ENCODE measurements at regions not wholly inside any gene's neighbourhood (a gene's known extent, or its start where the extent isn't known, plus 50 kb on each side); places are given as distances from the start of the nearest gene placed in this dataset.

GRCh38 chr16:72278301-72278700 is 106.3 kb upstream of the PMFBP1 start:
- intact Hi-C loops (cut with DNase I): no loop called here
- no peaks in the 10 kb centered on the region for H3K9me3 ChIP-seq
- no peak overlapping the region for H3K27ac ChIP-seq
- H3K27me3 ChIP-seq (replicated peaks; ENCODE audit: insufficient read depth): no peaks in the 10 kb centered on the region
- no peak for TF ChIP-seq POLR2A (IDR thresholded peaks at IDR 0.05)
- no peak for TF ChIP-seq POLR2AphosphoS5 (IDR thresholded peaks at IDR 0.05)
- no peak for TF ChIP-seq CTCF (IDR thresholded peaks at IDR 0.05)
- no peak overlapping the region for H3K4me3 ChIP-seq
- 95% methylated on average over 3 of the region's 3 CpGs for WGBS
- DNase-seq (ENCODE audit: low spot score): no peak
- no peaks in the 10 kb centered on the region for H3K36me3 ChIP-seq
- no peaks in the 10 kb centered on the region for H3K4me1 ChIP-seq (replicated peaks)

GRCh38 chr16:72277749-72278148 is 105.8 kb upstream of the PMFBP1 start:
- WGBS: 70% methylated on average over 2 of the region's 2 CpGs
- Histone ChIP-seq H3K27ac (no peak overlapping the region), H3K36me3 (no peaks in the 10 kb centered on the region), H3K27me3 (replicated peaks; ENCODE audit: insufficient read depth) (no peaks in the 10 kb centered on the region), H3K4me3 (no peak overlapping the region), H3K4me1 (replicated peaks) (no peaks in the 10 kb centered on the region), H3K9me3 (no peaks in the 10 kb centered on the region)
- DNase-seq (ENCODE audit: low spot score): no peak
- TF ChIP-seq POLR2AphosphoS5 (IDR thresholded peaks at IDR 0.05) (no peak), POLR2A (IDR thresholded peaks at IDR 0.05) (no peak), CTCF (IDR thresholded peaks at IDR 0.05) (no peak)
- intact Hi-C loops (cut with DNase I): no loop called here

GRCh38 chr16:72271699-72272240 is 99.8 kb upstream of the PMFBP1 start:
- H3K9me3 ChIP-seq: no peaks in the 10 kb centered on the region
- H3K27ac ChIP-seq: no peak overlapping the region
- H3K27me3 ChIP-seq (replicated peaks; ENCODE audit: insufficient read depth): no peaks in the 10 kb centered on the region
- TF ChIP-seq POLR2AphosphoS5 (IDR thresholded peaks at IDR 0.05) (no peak), CTCF (IDR thresholded peaks at IDR 0.05) (no peak), POLR2A (IDR thresholded peaks at IDR 0.05) (no peak)
- WGBS: 91% methylated on average over 3 of the region's 3 CpGs
- intact Hi-C loops (cut with DNase I): no loop called here
- no peak for DNase-seq (ENCODE audit: low spot score)
- no peaks in the 10 kb centered on the region for H3K36me3 ChIP-seq
- H3K4me3 ChIP-seq: no peak overlapping the region
- no peaks in the 10 kb centered on the region for H3K4me1 ChIP-seq (replicated peaks)

- H3K27me3 ChIP-seq (replicated peaks; ENCODE audit: insufficient read depth): no peaks in the 10 kb centered on the region
- no peaks in the 10 kb centered on the region for H3K4me1 ChIP-seq (replicated peaks)
- no peak for DNase-seq (ENCODE audit: low spot score)
- no peaks in the 10 kb centered on the region for H3K36me3 ChIP-seq
- no peak for TF ChIP-seq POLR2A (IDR thresholded peaks at IDR 0.05)
- TF ChIP-seq CTCF (IDR thresholded peaks at IDR 0.05): no peak
- TF ChIP-seq POLR2AphosphoS5 (IDR thresholded peaks at IDR 0.05): no peak
- no peak overlapping the region for H3K4me3 ChIP-seq
- H3K9me3 ChIP-seq: no peaks in the 10 kb centered on the region
- intact Hi-C loops (cut with DNase I): no loop called here
- 15% methylated on average over 1 of the region's 1 CpG for WGBS
- no peak overlapping the region for H3K27ac ChIP-seq
Observed at GRCh38 chr16:72270531-72270930, 98.6 kb upstream of the PMFBP1 start.

- Histone ChIP-seq H3K27me3 (replicated peaks; ENCODE audit: insufficient read depth) (no peaks in the 10 kb centered on the region), H3K27ac (no peak overlapping the region), H3K4me3 (no peak overlapping the region), H3K36me3 (no peaks in the 10 kb centered on the region), H3K4me1 (replicated peaks) (no peaks in the 10 kb centered on the region), H3K9me3 (no peaks in the 10 kb centered on the region)
- TF ChIP-seq POLR2A (IDR thresholded peaks at IDR 0.05): no peak
- TF ChIP-seq POLR2AphosphoS5 (IDR thresholded peaks at IDR 0.05): no peak
- no peak for TF ChIP-seq CTCF (IDR thresholded peaks at IDR 0.05)
- no peak for DNase-seq (ENCODE audit: low spot score)
- intact Hi-C loops (cut with DNase I): no loop called here
- WGBS: 97% methylated on average over 6 of the region's 6 CpGs
Observed at GRCh38 chr16:72266836-72267235, 94.9 kb upstream of the PMFBP1 start.
